ENCODE measurements at regions not wholly inside any gene's neighbourhood (a gene's known extent, or its start where the extent isn't known, plus 50 kb on each side); places are given as distances from the start of the nearest gene placed in this dataset.
"Not testable (repeated sequence)": the region's sequence is repeated elsewhere in the genome, so short reads cannot be mapped to it uniquely, and the experiment has no call there.

DNA sequence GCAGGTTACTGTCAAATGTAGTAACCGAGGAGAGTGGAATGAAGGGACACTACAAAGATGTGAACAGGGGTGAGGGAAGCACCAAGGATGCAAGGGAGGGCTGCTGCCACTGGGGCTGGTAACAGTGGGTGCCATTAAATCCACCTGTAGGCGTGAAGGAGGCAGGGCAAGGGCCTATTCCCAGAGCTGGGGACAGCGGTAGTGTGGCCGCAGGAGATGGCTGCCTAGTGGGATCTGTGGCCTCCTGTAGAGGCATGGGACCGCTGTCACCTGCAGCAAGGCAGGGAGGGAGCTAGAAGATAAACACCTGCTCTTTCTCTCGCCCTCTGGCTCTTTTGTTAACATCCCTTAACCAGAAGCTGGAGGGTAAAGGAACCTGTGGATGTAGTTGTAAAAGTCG is 80.5 kb upstream of the CNIH3 start:
- no peak for DNase-seq (ENCODE audit: low read depth)

DNA sequence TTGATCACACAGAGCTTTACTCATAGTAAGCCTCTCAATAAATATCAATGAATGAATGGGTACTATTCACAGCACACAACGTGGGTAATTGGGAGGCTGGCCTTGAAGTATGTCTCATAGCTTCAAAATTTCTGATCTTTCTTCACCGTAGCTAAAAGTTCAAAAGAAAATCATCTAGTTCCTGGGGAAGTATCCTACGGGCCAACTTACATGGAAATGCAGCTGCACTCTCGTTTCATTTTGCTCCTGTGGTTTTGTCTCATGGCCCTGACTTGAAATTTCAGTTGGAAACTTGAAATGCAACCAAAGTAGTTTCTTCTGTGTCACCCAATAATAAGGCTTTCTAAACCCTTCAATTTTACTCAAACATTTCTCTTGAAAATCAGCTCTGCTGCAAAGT is 76.1 kb upstream of the CNIH3 start:
- DNase-seq (ENCODE audit: low read depth): no peak

DNA sequence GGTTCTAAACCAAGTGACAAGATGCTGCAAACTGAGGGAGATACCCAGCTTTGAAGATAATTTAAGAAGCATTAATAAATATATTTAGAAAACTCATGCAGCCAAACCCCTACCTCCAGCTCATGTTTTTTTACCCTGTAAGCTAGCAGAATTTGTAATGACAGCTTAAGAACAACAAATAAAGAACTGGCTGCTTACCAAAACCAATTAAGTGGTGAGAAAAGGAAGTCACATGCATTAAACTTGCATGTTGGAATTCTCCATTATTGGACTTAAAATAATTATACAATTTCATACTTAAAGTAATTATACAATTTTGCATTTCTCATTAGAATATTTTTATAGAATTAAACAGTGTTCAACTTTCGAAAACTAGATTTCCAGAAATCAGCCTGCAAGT is 75.6 kb upstream of the CNIH3 start:
- no peak for DNase-seq (ENCODE audit: low read depth)

DNA sequence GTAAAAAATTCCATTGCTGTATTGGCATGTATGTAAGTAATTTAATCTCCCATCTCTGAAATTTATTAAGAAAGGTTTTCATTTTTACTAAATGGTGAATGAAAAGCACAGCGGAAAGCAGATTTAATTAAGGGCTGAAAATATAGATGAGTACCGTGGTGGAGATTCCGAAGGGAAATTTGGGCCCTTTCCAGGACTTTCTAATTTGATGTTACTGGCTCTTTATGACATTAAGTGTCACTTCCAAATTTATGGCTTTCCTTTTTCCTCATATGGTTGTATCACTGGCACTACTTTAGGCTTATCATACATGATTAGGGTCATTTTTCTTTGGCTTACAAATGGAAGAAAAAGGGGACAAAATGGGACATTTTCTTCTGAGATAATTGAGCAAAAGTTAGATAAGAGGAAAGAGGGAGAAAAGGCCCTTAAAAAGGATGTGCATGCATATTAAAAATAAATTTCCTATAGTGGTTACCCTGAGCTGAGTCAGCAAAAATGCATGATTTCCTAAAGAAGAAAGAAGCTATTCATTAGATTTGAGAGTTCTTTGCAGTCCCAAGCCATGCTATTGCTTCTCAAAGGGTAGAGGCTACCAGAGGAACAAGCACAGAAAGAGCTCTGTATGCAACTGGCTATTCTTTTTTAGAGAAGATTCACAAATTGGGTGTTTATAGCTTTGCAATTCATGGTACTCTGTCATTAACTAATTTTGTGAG is 74.9 kb upstream of the CNIH3 start:
- no peak for DNase-seq (ENCODE audit: low read depth)

DNA sequence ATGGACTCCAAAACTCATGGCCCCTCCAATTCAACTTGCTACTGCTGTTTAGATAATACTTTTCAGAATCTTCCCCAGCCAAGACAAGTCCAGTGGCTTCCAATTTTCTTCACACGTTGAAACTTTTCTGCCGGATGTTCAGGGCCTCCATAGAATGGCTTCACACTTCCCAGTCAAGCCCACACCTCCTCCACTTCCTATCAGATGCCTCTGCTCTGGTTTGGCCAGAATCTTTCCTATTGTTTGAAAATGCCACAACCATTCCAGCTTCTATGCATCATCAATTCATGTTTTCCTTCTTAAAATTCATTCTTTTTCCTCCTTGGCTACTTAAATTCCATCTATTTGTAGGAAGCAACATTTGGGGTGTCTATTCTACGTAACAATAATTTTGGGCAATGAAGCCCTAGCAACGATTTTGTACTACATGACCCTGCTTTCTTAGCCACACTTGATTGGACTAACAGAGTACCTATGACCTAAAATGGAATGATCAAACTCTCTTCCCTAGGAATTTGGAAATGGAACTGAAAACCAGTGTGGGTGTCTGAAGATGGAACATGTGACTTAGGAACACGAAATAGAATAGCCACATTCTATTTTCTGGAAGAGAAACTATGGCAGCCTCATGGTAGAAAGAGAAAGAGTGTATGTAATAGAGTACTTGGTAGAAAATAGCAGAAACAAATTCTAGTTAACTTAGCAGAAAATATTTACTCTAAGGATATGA is 74.1 kb upstream of the CNIH3 start:
- DNase-seq (ENCODE audit: low read depth): no peak

DNA sequence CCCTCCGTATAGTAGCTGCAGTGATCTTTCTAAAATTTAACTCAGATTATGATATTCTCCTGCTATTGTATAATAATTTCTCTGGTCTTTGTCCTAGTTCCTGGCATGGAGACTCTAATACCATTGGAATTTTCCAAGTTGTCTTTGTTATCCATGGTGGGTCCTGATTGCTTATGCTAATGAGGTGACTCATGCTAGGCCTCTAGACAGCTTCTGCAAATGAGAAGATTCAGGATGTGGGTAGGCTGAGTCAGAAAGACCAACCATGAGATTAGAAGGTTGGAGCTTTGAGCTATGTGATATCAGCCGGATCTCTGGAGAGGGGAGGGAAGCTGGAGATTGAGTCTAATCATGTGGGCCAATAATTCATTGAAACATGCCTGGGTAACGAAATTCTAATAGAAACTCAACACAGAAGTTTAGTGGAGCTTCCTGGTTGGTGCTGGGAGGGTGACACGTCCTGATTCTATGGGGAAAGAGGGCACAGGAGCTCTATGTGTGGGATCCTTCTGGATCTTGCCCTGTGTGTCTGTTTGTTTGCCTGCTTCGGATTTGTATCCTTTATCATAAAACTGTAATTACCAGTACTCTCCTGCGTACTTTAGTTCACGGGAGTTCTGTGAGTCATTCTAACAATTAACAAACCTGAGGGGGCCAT is 73.2 kb upstream of the CNIH3 start:
- DNase-seq (ENCODE audit: low read depth): no peak

DNA sequence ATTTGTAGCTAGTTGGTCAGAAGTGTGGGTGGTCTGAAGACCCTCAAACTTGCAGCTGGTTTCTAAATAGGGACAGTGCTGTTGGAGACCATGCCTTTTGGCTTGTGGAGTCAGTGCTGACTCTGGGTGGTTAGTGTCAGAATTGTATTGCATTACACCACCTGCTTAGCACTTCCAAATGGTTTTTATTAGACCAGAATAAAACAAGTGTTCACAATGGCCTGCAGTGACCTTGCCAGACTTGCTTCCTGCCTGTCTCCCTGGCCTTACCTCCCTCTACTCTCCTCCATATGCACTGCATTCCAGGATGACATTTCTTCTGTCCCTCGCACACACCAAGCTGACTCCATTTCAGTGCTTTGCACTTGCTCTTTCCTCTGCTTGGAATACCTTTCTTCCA is 72.7 kb upstream of the CNIH3 start:
- no peak for DNase-seq (ENCODE audit: low read depth)

DNA sequence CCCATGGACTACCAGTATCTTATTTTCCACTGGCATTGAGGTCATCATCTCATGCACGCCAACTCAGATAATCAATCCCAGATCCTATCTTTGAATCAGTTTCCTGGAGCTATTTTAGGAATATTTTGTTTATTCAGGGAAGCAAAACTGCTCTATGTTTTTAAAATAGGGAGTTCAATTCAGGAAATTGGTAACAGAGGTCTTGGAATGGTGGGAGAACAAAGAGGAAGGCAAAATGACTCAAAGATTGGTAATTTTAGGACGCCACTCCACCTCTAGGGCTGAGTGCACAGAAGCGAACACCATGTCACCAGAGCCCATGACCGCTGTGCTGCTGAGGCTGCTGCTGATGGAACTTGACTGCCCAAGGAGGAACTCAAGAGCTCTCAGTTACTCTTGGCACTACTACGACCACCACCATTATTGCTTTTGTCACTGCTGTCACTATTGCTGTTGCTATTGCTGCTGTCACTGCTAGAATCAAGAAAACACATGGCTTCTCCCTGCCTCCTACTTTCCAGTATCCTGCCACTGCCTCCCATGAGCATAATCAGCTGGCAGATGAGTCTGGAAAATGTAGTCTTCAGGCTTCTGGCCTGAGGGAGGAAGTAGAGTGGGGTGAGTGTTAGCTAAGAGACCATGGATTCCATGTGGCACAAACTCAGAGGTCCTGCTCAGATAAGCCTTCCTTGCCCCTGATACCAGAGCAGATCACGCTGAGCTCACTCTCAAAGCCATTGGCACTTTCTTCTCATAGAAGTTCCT is 71.6 kb upstream of the CNIH3 start:
- DNase-seq (ENCODE audit: low read depth): no peak

DNA sequence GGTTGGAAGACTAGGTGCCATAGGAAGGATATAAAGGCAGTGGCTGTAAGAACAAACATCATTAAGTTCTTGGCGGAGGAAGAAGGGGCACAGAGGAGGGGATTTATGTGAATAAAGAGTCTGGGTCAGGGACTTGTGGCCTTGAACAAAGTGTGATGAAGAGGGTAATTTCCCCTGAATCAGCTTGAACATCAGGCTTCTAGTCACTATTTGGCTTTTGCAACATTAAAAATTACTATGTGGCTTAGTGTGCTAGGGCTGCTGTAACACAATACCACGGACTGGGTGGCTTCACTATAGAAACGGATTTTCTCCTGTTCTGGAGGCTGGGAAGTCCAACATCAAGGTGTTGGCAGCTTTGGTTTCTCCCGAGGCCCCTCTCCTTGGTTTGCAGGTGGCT is 70.5 kb upstream of the CNIH3 start:
- DNase-seq (ENCODE audit: low read depth): no peak

DNA sequence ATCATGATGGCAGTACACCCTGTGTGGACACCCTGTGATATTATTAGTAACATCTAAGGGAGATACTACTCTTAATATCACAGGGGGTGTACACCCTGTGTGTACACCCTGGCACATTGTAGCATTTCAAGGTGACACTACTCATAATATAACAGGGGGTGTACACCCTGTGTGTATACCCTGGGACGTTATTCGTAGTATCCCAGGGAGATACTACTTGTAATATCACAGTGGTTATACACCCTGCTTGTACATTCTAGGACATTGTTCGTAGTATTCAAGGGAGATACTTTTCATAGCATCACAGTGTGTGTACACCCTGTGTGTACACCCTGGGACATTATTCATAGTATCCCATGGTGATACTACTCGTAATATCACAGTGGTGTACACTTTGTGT is 67.4 kb upstream of the CNIH3 start:
- DNase-seq (ENCODE audit: low read depth): no peak

DNA sequence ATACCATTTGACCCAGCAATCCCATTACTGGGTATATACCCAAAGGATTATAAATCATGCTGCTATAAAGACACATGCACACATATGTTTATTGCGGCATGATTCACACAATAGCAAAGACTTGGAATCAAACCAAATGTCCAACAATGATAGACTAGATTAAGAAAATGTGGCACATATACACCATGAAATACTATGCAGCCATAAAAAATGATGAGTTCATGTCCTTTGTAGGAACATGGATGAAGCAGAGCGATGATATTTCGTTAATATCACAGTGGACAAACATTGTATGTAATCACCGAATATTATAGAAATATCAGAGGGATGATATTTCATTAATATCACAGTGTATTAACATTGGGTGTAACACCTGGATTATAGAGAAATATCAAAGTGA is 64.9 kb upstream of the CNIH3 start:
- not testable (repeated sequence) for DNase-seq (ENCODE audit: low read depth)

DNA sequence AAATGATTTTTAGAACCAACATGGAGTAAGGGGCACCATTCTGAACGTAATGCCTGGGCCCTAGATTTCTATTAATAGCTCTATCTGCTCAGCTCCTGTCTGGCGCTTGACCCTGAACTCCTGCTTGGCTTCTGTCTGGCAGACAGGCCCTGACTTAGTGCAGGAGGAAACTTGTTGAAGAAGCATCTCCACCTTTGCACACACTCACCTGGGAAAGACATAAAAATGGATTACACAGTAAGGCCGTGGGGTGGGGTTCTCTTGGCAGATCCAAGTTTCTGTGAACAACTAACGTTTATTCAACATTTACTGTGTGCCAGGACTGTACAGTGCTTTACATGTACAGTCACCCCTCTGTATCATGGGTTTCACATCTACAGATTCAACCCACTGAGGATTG is 62.1 kb upstream of the CNIH3 start:
- no peak for DNase-seq (ENCODE audit: low read depth)

DNA sequence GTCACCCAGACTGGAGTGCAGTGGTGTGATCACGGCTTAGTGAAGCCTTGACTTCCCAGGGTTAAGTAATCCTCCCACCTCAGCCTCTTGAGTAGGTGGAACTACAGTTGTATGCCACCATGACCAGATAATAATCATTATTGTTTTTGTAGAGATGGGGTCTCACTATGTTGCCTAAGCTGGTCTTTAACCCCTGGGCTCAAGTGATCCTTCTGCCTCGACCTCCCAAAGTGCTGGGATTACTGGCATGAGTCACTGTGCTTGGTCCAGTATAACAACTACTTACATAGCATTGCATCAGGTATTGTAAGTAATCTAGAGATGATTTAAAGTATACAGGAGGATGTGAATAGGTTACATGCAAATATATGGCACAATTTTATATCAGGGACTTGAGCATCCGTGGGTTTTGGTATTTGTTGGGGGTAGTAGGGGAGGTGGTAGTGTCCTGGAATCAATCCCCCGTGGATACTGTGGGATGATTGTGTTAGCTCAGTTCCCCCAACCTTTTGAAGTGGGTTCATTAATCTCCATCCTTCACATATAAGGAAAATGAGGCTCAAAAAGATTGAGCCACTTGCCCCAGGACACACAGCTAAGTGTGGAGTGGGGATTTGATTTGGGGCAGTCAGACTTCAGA is 61.4 kb upstream of the CNIH3 start:
- no peak for DNase-seq (ENCODE audit: low read depth)

DNA sequence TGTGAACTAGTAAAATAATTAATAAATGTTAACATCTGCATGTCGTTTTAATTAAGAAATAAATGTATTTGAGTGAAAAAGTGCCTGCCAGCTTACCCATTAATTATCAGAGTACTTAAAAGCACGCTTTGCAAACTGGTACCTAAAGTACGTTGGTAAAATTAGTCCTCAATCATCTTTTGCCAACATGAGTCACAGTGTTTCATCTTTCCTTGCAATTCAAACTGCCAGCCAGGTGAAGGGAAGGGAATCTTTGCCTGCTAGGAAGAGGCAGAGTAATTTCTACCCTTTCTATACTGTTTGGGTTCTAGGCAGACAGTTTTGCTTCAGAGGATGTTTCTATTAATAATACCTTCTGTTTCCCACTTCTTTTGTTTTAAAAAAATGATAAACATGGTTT is 57.2 kb upstream of the CNIH3 start:
- DNase-seq (ENCODE audit: low read depth): no peak

DNA sequence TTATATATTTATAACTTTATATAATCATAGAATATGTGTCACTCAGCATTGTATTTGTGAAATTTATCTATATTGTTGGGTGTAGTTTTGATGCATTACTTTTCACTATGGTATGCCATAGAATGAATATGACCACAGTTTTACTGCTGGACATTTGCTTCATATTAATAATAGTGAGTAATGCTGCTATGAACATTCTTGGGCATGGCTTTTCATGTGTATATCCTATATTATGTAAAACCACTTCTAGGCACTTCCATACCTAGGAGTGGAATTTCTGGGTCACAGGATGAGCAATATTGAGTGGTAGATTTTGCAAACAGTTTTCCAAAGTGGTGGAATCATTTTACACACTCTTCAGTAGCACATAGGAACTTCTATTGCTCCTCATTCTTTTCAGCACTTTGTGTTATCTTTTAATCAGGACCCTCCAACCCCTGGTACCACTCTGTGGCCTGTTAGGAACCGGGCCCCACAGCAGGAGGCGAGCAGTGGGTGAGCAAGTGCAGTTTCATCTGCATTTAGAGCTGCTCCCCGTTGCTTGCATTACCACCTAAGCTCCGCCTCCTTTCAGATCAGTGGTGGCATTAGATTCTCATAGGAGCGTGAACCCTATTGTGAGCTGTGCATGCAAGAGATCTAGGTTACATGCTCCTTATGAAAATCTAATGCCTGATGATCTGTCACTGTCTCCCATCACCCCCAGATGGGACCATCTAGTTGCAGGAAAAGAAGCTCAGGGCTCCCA is 56.0 kb upstream of the CNIH3 start:
- DNase-seq (ENCODE audit: low read depth): no peak

DNA sequence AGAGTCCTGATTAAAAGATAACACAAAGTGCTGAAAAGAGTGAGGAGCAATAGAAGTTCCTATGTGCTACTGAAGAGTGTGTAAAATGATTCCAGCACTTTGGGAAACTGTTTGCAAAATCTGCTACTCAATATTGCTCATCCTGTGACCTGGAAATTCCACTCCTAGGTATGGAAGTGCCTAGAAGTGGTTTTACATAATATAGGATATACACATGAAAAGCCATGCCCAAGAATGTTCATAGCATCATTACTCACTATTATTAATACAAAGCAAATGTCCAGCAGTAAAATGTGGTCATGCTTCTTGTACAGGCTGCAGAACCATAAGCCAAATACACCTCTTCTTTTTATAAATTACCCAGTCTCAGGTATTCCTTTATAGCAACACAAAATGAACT is 53.2 kb upstream of the CNIH3 start:
- DNase-seq (ENCODE audit: low read depth): not testable (repeated sequence)

DNA sequence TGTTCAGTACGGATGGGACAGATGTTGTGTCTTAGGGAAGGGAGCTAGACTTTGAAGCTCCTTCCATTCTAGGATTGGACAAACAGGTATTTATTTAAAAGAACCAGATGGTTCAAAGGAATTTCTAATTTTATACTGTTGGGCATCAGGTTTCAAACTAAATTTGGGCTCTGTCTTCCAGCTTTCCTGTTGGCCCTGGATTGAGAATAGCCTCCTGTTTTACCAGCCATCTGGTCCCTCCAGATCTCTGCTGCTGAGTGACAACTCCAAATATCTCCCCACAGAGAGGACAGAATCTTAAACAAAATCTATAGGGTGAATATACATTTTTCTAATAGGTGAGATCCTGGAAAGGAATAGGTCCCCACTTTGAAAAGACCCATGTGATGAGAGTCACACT is 52.5 kb upstream of the CNIH3 start:
- no peak for DNase-seq (ENCODE audit: low read depth)

DNA sequence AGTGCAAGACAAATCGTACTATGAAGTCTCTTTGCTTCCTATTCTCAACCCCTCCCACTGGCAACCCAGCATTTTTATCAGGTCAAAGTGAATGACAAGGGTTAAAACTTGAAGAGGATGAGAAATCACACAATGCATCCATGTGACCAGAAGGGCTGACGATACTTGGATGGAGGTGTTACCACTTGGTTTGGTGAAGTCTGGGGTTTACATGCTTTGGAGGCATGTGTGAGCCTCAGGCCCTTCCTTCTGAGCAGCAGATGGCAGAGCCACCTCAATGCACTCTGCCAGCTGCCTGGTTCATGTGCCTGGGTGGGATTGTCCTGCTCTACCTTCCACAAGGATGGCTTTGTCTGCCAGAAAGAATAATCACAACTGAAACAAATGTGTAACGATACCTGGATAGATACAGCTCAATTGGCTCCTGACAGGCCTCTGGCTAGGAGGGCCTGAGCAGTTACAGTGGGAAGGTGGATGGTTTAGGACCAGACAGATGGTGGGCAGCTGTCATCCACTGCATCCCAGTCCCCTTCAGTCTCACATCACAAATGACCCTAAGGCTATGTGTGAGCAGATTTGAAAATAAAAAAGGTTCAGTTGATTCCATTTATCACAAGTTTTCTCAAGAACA is 51.5 kb upstream of the CNIH3 start:
- DNase-seq (ENCODE audit: low read depth): no peak

DNA sequence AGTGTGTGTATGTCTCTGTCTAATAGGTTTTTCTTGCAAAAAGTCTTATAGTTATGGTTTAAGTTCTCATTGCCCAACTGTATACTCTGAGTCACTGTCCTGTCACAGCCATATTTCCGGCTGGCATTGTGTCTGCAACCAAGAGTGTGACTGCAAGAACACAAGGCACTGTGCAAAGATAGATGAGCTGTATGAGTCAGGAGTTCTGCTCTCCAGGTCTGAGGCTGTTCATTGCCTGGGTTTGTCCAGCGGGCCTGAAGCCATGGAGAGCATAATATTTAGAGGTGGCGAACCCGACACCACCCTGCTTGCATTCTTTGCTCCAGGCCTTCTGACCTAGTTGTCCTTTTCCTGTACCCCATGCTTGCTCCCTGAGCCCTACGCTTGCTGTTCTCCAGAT is 50.9 kb upstream of the CNIH3 start:
- DNase-seq (ENCODE audit: low read depth): no peak

DNA sequence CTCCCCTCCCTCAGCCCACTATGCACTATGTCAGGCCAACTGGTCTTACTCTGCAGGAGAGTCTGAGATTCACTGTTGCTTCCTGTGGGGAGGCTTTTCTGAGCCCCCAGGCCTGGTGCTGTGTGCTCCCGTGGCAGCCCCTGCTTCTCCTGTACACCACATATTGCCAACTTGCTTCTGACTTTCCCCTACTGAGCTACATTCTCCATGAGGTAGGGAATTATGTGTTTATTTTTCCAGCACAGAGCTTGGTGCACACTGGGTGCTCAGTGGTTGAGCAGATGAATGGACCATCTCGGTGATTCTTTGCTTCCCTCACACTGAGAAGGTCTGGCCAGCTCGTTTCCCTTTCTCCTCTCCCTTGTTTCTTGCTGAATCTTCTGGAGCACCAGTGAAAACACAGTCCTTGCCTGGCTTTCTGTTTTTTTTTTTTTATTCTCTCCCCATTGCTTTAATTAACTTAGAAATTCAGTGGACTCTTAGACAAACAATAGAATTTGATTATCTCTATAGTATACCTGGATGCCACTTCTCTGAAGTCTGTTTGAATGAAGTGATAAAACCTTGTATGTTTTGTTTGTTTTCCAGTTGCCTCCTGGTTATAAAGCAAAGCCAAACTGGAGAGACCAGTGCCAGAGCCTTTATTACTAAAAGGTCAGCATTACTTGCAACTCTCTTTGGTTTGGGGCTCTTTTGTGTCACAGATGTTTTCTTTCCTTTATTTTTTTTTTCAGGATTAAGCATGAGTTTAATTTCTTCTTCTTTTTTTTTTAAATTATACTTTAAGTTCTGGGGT is 50.3 kb upstream of the CNIH3 start:
- DNase-seq (ENCODE audit: low read depth): no peak
